ENCODE measurements at regions not wholly inside any gene's neighbourhood (a gene's known extent, or its start where the extent isn't known, plus 50 kb on each side); places are given as distances from the start of the nearest gene placed in this dataset.

GRCh38 chr4:188867796-188868195 is 728.6 kb downstream of the TRIML1 start:
- no peak for DNase-seq

DNA sequence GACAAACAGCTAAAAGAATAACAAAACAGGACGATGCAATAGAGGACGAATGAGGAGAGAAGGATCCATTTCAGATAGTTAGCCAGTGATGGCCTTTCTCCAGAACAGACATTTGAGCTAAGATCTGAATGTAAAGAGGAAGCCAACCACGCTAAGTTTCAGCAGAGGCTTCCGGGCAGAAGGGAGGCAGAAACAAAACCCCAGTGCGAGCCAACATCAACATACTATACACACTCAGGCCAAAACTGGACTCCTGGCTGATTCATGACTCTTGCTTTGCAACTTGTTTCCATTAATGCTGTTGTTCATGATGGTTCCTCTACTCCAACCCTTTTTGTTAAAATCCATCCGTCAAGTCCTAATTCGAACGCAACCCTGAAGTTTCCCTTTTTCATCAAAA is 730.3 kb downstream of the TRIML1 start:
- no peak for DNase-seq

DNA sequence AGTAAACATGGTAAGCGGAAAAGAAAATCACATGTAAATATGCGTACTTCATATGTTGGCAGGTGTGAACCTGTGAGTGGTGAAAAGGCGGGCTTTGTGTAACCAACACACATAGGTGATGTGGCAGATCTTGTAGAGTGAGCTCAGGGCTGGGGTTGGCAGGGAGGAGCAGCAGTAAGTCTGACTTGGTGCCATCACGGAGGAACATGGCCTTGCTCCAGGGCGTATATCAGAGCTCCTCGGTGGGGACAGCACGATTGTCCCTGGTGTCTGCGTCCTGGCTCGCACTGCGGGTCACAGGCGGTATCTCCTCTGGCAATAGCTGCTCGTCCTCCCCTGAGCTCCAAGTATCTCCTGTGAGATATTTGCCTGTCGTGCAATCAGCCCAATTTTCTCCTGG is 733.6 kb downstream of the TRIML1 start:
- no peak for DNase-seq

DNA sequence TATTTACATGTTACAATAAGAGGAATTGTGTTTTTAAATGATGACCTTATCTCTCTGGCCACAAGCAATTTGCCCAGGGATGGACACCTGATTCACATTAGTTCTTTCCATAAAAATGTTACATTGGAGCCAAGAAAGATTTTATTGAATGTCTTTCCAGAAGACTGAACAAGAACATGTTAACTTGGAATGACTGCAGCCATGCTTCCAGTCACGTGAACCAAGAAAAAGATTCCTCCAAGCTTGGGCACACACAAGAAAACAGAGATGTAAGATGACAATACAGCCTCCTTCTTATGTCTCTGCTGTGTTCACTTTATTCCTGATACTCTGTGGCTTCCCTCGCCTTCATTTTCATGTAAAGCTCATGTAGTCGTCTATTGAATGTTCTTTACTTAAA is 737.6 kb downstream of the TRIML1 start:
- DNase-seq = no peak

- no peak for DNase-seq
Observed at GRCh38 chr4:188879598-188879997, 740.4 kb downstream of the TRIML1 start.

GRCh38 chr4:188887905-188888304 is 748.7 kb downstream of the TRIML1 start:
- no peak for DNase-seq

DNA sequence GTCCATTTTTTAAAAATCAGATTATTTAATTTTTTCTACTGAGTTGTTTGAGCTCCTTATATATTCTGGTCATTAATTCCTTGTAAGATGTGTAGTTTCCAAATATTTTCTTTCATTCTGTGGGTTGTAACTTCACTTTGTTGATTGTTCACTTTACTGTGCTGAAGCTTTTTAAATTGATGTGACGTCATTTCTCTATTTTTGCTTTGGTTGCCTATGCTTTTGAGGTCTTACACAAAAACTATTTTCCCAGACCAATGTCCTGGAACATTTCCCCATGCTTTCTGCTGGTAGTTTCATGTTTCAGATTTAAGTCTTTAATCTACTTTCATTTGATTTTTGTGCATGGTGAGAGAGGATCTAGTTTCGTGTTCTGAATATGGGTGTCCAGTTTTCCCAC is 753.6 kb downstream of the TRIML1 start:
- DNase-seq = no peak

DNA sequence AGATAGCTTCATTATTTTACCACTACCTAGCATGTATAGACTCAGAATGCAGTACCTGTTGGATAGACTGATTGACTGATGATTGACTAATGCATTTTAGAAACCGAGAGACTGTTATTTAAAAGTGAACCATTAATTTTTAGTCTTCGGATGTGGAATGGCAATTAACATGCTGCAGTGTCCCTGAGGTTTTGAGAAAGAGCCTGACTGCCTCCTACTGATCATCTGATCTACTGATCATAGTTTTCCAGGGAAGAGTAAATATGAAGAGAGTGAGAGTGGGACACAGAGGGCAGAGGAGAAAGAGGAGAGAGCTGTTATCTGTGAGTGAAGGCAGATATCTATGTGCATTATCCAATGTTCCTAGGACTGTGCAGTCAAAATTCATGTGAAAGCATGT is 764.7 kb downstream of the TRIML1 start:
- DNase-seq = no peak

GRCh38 chr4:188904617-188905016 is 765.4 kb downstream of the TRIML1 start:
- DNase-seq = no peak

- no peak for DNase-seq
Observed at GRCh38 chr4:188905248-188905647, 766.0 kb downstream of the TRIML1 start.

DNA sequence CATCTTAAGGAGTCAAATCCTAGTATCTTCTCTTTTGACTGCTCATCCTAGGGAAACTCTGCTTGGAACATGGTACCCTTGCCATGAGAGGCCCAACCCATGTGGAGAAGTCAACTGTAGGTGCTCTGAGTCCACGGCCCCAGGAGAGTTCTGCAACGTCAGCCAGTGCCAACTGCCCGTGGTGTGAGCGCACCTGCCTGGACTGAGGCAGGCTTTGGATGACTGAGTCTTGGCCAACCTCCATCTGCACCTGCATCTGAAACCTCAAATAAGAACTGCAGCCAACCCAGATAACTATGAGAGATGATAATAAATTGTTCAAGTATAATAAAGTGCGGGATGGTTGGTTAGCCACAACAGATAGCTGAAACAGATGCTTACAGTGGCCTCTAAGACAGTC is 772.0 kb downstream of the TRIML1 start:
- no peak for DNase-seq

DNA sequence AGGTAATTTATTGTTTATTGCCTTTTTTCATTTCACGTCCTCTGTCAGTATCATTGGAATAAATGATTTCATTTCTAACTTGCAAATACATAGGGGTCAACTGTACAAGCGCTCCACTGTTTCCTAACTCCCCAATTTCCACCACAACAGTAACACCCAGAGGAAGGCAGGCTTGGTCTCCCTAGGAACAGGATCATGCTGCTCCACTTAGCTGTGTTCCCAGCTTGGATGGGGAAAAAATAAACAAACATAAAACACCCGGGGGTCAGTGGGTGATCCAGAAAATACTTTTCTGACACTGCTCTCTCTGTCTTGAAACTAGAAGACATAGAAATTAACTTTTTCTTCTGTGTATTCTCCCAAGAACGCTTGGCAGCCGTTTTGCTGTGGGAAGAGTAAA is 772.5 kb downstream of the TRIML1 start:
- DNase-seq = no peak

DNA sequence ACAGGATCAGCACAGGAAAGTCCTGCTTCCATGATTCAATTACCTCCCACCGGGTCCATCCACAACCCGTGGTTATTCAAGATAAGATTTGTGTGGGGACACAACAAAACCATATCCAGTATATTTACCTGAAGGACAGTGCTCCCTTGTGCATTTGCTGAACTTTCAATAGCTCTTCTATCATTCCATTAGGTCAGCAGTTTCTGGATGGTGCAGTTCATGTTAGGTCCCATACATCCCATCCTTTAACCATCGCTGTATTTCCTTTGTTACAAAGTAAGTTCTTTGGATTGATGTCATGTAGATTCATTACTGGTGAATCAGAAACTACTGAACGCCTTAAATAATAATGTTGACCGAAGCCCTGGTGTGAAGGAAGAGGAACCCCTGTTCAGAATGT is 775.9 kb downstream of the TRIML1 start:
- DNase-seq = no peak

DNA sequence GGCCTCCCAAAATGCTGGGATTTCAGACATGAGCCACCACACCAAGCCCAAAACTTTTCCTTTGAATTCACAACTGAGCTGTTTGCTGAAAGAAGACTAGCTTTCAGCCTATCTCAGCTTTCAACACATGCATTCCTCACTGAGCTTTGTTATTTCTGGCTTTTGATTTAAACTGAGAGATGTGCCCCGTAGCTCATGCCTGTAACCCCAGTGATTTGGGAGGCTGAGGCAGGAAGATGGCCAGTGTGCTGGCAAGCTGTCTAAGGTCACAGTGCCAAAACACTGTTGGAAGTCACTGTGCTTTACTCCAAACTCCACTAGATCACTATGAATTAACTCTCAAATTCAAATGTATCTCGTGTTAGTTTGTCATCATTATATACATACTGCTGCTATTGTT is 779.5 kb downstream of the TRIML1 start:
- DNase-seq = no peak

- no peak for DNase-seq
Observed at GRCh38 chr4:188930822-188931221, 791.6 kb downstream of the TRIML1 start.

- no peak for DNase-seq
Observed at GRCh38 chr4:188934320-188934962, 795.2 kb downstream of the TRIML1 start.

GRCh38 chr4:188941524-188942119 is 802.4 kb downstream of the TRIML1 start:
- peak; percentile 98 for DNase-seq

DNA sequence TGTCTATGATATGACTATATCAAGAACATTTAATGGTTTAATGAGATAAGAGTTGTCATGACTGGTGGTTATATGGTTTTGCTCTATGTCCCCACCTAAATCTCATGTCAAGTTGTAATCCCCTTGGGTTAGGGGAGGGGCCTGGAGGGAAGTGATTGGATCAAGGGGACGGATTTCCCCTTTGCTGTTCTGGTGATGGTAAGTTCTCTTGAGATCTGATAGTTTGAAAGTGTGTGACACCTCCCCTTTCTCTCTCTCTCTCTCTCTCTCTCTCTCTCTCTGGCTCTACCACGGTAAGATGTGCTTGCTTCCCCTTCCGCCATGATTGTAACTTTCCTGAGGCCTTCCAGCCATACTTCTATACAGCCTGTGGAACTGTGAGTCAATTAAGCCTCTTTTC is 803.4 kb downstream of the TRIML1 start:
- DNase-seq = no peak

GRCh38 chr4:188949596-188949995 is 810.4 kb downstream of the TRIML1 start:
- DNase-seq = no peak

DNA sequence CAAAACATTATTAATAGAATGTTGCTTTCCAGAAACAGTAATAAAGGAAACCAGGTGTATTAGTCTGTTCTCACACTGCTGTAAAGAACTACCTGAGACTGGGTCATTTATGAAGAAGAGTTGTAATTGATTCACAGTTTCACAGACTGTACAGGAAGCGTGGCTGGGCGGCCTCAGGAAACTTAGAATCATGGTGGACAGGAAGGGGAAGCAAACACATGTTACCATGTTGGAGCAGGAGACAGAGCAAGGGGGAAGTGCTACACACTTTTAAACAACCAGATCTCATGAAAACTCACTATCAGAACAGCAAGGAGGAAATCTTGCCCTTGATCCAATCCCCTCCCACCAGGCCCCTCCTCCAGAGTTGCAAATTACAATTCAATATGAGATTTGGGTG is 815.8 kb downstream of the TRIML1 start:
- no peak for DNase-seq

DNA sequence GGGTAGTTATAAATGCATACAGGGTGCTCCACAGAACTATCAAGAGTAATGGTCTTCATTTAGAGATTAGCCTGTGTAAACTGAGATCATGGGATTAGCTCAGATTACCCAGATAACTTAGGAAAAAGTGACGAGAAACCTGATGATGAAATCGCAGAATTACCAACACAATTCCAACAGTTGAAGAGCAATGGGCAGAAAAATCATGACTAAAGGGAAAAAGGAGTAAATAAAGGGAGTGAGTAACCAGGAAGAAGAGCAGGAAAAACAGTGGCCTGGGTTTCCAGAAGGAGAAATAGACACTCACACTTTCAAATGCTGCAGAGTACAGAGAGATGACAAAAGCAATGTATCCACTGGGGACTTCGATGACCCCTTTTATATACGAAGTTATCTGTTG is 817.3 kb downstream of the TRIML1 start:
- DNase-seq = no peak

GRCh38 chr4:188958346-188958745 is 819.1 kb downstream of the TRIML1 start:
- DNase-seq = no peak

DNA sequence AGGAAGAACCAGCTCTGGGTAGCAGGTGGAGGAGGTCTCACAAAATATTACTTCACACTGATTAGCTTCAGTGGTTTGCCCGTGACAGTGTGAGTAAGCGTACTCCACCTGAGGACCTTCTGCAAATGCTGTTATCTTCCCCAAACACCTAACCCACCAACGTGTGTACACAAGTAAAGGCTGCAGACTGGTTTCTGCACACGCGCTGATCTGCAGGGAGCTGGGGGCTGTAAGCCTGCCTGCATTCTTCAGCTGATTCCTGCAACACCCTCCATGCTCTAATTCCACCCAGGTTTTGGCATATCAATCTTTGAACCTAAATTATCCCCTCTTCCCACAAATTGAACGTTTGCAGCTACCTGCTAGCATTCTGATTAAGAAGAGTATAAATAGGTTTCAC is 820.2 kb downstream of the TRIML1 start:
- DNase-seq = no peak

DNA sequence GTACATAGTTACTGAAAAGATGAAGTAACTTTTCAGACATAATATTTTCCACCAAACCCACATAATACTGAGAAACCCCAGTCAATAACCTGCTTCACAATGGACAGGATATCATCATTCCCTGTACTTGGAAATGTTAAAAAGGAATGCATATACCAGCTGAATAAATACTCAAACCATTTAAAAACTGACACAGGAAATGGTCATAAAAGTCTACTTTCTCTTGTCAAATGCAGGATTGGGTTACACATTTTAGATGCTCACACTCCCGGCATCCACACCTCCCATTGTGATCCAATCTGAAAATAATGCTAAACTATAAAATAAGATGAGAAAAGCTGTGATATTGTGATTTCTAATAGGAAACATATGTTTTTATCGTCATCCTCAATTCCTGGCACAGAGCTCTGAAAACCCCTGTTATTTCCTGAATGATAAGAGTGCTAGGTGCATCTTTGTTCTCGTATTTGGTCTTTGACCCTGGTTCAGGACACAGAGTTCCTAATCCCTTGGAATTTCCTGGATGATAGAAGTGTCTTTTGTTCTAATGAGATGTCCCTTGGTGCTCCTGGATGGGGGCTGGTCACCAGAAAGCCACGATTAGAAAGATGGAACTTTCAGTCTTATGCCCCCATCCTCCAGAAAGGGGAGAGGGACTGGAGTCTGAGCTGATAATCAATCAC is 821.3 kb downstream of the TRIML1 start:
- no peak for DNase-seq

DNA sequence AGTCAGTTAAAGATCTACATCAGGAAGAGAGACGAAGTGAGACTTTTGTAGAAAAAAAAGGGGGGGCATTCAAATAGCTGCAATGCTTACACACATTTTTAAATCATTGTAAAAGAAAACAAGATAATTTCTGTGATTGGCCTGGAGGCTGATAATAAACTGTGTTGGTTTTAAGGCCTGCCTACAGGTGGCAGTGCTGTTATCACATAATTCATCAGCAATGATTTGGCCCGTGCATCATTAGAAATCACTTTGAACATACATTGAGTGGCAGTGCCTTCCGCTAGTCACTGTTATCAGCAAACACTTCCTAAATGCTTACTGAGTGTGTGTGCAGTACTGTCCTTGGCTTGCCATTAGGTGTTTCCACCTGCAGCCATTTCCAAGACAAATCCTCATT is 831.9 kb downstream of the TRIML1 start:
- DNase-seq = no peak

Data from amniotic stem cell (primary cell).